A549 (cell line): ENCODE measurements at regions not wholly inside any gene's neighbourhood (a gene's known extent, or its start where the extent isn't known, plus 50 kb on each side); places are given as distances from the start of the nearest gene placed in this dataset.

ENCODE experiments used
- CEBPB ChIP-seq, 2 experiments: fragments of >200 bp in 1 of 2; sonication (Bioruptor Twin) in 1 of 2; formaldehyde crosslinking in 1 of 2; IDR thresholded peaks; 2 replicates each; pipeline ENCODE4 v1.6.1; 2012 to 2016
- TF ChIP-seq, protein P1 (sequence below): fragments of >200 bp; sonication (Bioruptor Twin); formaldehyde crosslinking; IDR thresholded peaks from 3 replicates; pipeline ENCODE4 v1.5.1; 2016
- TF ChIP-seq, protein P2 (sequence below): IDR thresholded peaks from 2 replicates; pipeline ENCODE4 v1.6.1; 2012; ENCODE audit warnings: low read depth, borderline replicate concordance

GRCh38 chr2:66048667-66049066 lies 386.3 kb upstream of the MEIS1 start:
- TF ChIP-seq, protein P1, sequence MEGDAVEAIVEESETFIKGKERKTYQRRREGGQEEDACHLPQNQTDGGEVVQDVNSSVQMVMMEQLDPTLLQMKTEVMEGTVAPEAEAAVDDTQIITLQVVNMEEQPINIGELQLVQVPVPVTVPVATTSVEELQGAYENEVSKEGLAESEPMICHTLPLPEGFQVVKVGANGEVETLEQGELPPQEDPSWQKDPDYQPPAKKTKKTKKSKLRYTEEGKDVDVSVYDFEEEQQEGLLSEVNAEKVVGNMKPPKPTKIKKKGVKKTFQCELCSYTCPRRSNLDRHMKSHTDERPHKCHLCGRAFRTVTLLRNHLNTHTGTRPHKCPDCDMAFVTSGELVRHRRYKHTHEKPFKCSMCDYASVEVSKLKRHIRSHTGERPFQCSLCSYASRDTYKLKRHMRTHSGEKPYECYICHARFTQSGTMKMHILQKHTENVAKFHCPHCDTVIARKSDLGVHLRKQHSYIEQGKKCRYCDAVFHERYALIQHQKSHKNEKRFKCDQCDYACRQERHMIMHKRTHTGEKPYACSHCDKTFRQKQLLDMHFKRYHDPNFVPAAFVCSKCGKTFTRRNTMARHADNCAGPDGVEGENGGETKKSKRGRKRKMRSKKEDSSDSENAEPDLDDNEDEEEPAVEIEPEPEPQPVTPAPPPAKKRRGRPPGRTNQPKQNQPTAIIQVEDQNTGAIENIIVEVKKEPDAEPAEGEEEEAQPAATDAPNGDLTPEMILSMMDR: no peak
- TF ChIP-seq CEBPB (IDR thresholded peaks at IDR 0.05): no peak
- TF ChIP-seq, protein P2, sequence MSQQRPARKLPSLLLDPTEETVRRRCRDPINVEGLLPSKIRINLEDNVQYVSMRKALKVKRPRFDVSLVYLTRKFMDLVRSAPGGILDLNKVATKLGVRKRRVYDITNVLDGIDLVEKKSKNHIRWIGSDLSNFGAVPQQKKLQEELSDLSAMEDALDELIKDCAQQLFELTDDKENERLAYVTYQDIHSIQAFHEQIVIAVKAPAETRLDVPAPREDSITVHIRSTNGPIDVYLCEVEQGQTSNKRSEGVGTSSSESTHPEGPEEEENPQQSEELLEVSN: no peak
